BJ (cell line): ENCODE measurements at regions not wholly inside any gene's neighbourhood (a gene's known extent, or its start where the extent isn't known, plus 50 kb on each side); places are given as distances from the start of the nearest gene placed in this dataset.

ENCODE experiments used
- CTCF ChIA-PET: fragments of 350-600 bp; formaldehyde crosslinking; extraction: SDS; loops from one replicate; lab custom pipeline; 2021; ENCODE audit warnings: antibody characterized with exemption, inconsistent platforms; lab: Yijun Ruan, JAX
- POLR2A ChIA-PET: fragments of 300-600 bp; sonication (Branson Sonifier 250); formaldehyde crosslinking; extraction: SDS; loops from one replicate; lab custom pipeline; 2021; ENCODE audit warnings: antibody characterized with exemption; lab: Charles Lee
- DNase-seq: peaks from one replicate; pipeline ENCODE4 v3.0.0-alpha.2; 2011; ENCODE audit warnings: low read depth
- H3K27me3 ChIP-seq: 2 replicates; pipeline ENCODE4 v1.6.0; 2011; ENCODE audit warnings: low read length; ENCODE audit not compliant: control insufficient read depth, insufficient read depth
- H3K36me3 ChIP-seq: 2 replicates; pipeline ENCODE4 v1.5.1; 2011; ENCODE audit warnings: low read length; ENCODE audit not compliant: control insufficient read depth, insufficient read depth
- H3K4me3 ChIP-seq: 2 replicates; pipeline ENCODE4 v1.5.1; 2011; ENCODE audit warnings: low read depth, mild to moderate bottlenecking, control low read depth, low read length
- CTCF ChIP-seq: IDR thresholded peaks from 2 replicates; pipeline ENCODE4 v1.5.1; 2011; ENCODE audit warnings: low read depth, mild to moderate bottlenecking, control low read depth, inconsistent platforms, low read length, moderate library complexity; ENCODE audit not compliant: insufficient read depth

- TF ChIP-seq CTCF, result no peak
- Histone ChIP-seq H3K27me3 (0 out of 2 replicates have a peak, but pooled peaks cover 2% of the 10 kb centered on the region), H3K36me3 (no peaks in the 10 kb centered on the region), H3K4me3 (no peak overlapping the region)
- CTCF ChIA-PET, result interaction anchor here (1.1 kb wide), 1 partner anchor 31 kb away, joined by 3 read pairs; no protein-coding TSS in a partner anchor
- POLR2A ChIA-PET, result interaction anchor here (0.5 kb wide), 1 partner anchor 466 kb away, joined by 4 read pairs; no protein-coding TSS in a partner anchor
- no peak for DNase-seq
These were observed 191.7 kb downstream of the SPTSSA start for GRCh38 chr14:34270361-34270760.

GRCh38 chr14:34266344-34266743 is 195.7 kb downstream of the SPTSSA start:
- CTCF ChIA-PET, result no interaction called here
- Histone ChIP-seq H3K36me3 (no peaks in the 10 kb centered on the region), H3K4me3 (no peak overlapping the region), H3K27me3 (0 out of 2 replicates have a peak, but pooled peaks cover 2% of the 10 kb centered on the region)
- POLR2A ChIA-PET, result no interaction called here
- DNase-seq, result no peak
- TF ChIP-seq CTCF, result no peak

GRCh38 chr14:34262127-34262910 is 199.7 kb downstream of the SPTSSA start:
- DNase-seq, result no peak
- Histone ChIP-seq H3K27me3 (no peaks in the 10 kb centered on the region; the same call in 1 of the 2 replicates), H3K36me3 (no peaks in the 10 kb centered on the region), H3K4me3 (no peak overlapping the region)
- POLR2A ChIA-PET, result no interaction called here
- no peak for TF ChIP-seq CTCF
- CTCF ChIA-PET, result interaction anchor here (2.4 kb wide), 1 partner anchor 39 kb away, joined by 6 read pairs; no protein-coding TSS in a partner anchor

- H3K27me3 ChIP-seq, result no peaks in the 10 kb centered on the region; the same call in 1 of the 2 replicates
- no peaks in the 10 kb centered on the region for H3K36me3 ChIP-seq
- CTCF ChIA-PET, result interaction anchor here (0.6 to 1.3 kb wide), 3 partner anchors 10 to 31 kb away, joined by 3 read pairs; no protein-coding TSS in a partner anchor
- H3K4me3 ChIP-seq, result no peak overlapping the region
- POLR2A ChIA-PET, result no interaction called here
- no peak for TF ChIP-seq CTCF
- no peak for DNase-seq
These were observed 202.0 kb downstream of the SPTSSA start for GRCh38 chr14:34259996-34260395.

- Histone ChIP-seq H3K4me3 (no peak overlapping the region), H3K36me3 (no peaks in the 10 kb centered on the region), H3K27me3 (no peaks in the 10 kb centered on the region; the same call in 1 of the 2 replicates)
- CTCF ChIA-PET, result no interaction called here
- DNase-seq, result no peak
- POLR2A ChIA-PET, result no interaction called here
- no peak for TF ChIP-seq CTCF
These were observed 203.7 kb downstream of the SPTSSA start for GRCh38 chr14:34258318-34258717.
